ENCODE measurements at regions not wholly inside any gene's neighbourhood (a gene's known extent, or its start where the extent isn't known, plus 50 kb on each side); places are given as distances from the start of the nearest gene placed in this dataset.

DNA sequence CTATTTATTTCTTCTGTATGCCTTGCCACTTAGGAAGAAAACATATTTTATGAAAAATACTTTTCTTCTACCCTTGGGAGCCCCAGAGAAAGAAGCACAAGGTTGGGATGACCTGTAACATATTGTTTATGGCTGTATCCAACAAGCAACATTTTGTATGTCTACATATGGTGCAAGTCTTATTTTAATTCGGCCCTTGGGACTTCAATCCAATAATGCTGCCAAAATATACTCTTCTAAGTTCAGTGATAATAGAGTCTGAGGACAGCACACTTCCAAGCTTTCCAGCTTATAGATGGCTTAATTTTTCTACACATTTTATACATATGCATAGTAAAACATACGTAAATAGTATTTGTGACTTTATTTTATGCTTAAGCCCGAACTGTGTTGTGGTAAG, 318.5 kb upstream of the SEMA3A start:
- SMC1A ChIA-PET (ENCODE audit: uncharacterized antibody, unreplicated experiment), result interaction anchor here (0.8 to 1.3 kb wide), 3 partner anchors 10 to 26 kb away, joined by 3 to 4 read pairs (median 4); no protein-coding TSS in a partner anchor
- no peaks in the 10 kb centered on the region for H3K36me3 ChIP-seq (ENCODE audit: control insufficient read depth in 2 of 2, insufficient read depth in 2 of 2, low read length in 1 of 2)
- DNase-seq (ENCODE audit: low read depth, low spot score), result no peak

More for the DNA sequence above, 318.5 kb upstream of the SEMA3A start:
- TF ChIP-seq SUZ12 (IDR thresholded peaks at IDR 0.05; ENCODE audit: unreplicated experiment) (no peak), PAX8 (IDR thresholded peaks at IDR 0.05) (no peak), MTA3 (IDR thresholded peaks at IDR 0.05; ENCODE audit: borderline replicate concordance, low read length) (no peak), CBFB (IDR thresholded peaks at IDR 0.05; ENCODE audit: low read depth) (no peak), DPF2 (IDR thresholded peaks at IDR 0.05) (no peak), ZNF274 (IDR thresholded peaks at IDR 0.05; ENCODE audit: insufficient read depth, insufficient read length) (no peak), WRNIP1 (IDR thresholded peaks at IDR 0.05; ENCODE audit: borderline replicate concordance, low read depth, low read length) (no peak), SKIL (IDR thresholded peaks at IDR 0.05; ENCODE audit: low read depth, poor library complexity, severe bottlenecking) (no peak), ZSCAN29 (IDR thresholded peaks at IDR 0.05) (no peak), ZBTB33 (IDR thresholded peaks at IDR 0.05) (no peak), SREBF2 (IDR thresholded peaks at IDR 0.05; ENCODE audit: low read length) (no peak), ZZZ3 (IDR thresholded peaks at IDR 0.05; ENCODE audit: control insufficient read depth, insufficient read length, low read depth) (no peak), CREB1 (IDR thresholded peaks at IDR 0.05; ENCODE audit: low read depth) (no peak), BMI1 (IDR thresholded peaks at IDR 0.05; ENCODE audit: borderline replicate concordance) (no peak), NRF1 (conservative IDR thresholded peaks at IDR 0.05; ENCODE audit: low read depth, low read length) (no peak), FOS (IDR thresholded peaks at IDR 0.05; ENCODE audit: borderline replicate concordance, extremely low read depth, insufficient read length) (no peak), JUNB (IDR thresholded peaks at IDR 0.05) (no peak), PKNOX1 (IDR thresholded peaks at IDR 0.05) (no peak), JUND (IDR thresholded peaks at IDR 0.05; ENCODE audit: low read depth, low read length) (no peak)
- TF ChIP-seq, protein P1, sequence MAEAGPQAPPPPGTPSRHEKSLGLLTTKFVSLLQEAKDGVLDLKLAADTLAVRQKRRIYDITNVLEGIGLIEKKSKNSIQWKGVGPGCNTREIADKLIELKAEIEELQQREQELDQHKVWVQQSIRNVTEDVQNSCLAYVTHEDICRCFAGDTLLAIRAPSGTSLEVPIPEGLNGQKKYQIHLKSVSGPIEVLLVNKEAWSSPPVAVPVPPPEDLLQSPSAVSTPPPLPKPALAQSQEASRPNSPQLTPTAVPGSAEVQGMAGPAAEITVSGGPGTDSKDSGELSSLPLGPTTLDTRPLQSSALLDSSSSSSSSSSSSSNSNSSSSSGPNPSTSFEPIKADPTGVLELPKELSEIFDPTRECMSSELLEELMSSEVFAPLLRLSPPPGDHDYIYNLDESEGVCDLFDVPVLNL (IDR thresholded peaks at IDR 0.05; ENCODE audit: low read depth, low read length), result no peak
- Histone ChIP-seq H4K20me1 (ENCODE audit: control insufficient read depth, insufficient read depth) (no peaks in the 10 kb centered on the region), H3K9me3 (replicated peaks; ENCODE audit: control insufficient read depth, insufficient read depth, low read length) (no peaks in the 10 kb centered on the region), H3K9ac (ENCODE audit: control insufficient read depth, insufficient read depth, low read length) (no peak overlapping the region), H3K27ac (ENCODE audit: control insufficient read depth, insufficient read depth) (no peak overlapping the region), H3K4me1 (ENCODE audit: control insufficient read depth, insufficient read depth, low read length) (no peaks in the 10 kb centered on the region), H3K79me2 (ENCODE audit: control insufficient read depth, insufficient read depth, low read length) (no peaks in the 10 kb centered on the region), H3K4me2 (ENCODE audit: control insufficient read depth, insufficient read depth) (no peak overlapping the region), H3K4me3 (no peak overlapping the region), H2AFZ (ENCODE audit: control insufficient read depth, low read depth, low read length) (no peak overlapping the region), H3K27me3 (replicated peaks in 1 of 2; ENCODE audit: control insufficient read depth in 2 of 2, insufficient read depth in 2 of 2, low read length in 1 of 2) (no peaks in the 10 kb centered on the region)
- ATAC-seq (no peak), FAIRE-seq (no peak)
- intact Hi-C loops (cut with micrococcal nuclease; ENCODE audit: unreplicated experiment) (no loop called here), in situ Hi-C loops (cut with MboI) (no loop called here)
- ChIA-PET RAD21 (ENCODE audit: unreplicated experiment) (no interaction called here), POLR2A (no interaction called here), CTCF (no interaction called here)
- WGBS (ENCODE audit: insufficient coverage, insufficient replicate concordance, low lambda C conversion rate, missing lambda C conversion rate), result 0% methylated on average over 3 of the region's 3 CpGs
- no TSS peak for BruUV-seq (replicated peaks)

Measured in GM12878 (cell line).